ENCODE measurements at regions not wholly inside any gene's neighbourhood (a gene's known extent, or its start where the extent isn't known, plus 50 kb on each side); places are given as distances from the start of the nearest gene placed in this dataset.

DNA sequence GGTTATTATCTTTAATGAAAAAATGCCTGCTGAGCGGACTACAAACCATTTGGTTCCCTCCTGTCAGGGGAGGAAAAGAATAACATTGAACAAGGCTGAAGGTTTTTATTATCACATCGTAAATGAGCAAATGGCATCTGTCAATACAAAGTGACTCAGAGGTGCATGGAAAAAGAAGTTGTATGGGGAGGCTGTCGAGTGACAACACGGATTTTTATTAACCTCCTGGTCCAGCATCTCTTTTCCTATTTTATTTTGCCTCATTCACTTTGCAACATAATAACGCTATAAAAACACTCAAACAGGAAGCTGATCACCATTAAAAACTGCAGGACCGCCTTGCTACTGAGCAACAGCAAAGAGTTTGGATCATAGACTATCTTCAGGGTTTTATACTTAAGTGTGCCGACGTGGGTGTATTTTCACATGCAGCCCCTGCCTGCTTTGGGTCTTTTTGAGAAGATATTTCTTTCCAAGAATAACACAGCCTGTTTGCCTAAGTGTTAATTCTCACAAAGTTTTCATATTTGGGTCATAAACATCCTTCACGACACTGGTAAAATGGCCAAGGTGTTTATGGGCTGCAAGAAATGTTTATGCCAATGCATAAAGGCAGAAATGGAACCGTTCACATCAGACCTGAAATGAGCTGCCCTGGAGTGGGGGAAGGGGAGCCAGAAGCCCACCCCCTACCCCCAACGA, 132.1 kb upstream of the SALL4 start:
- no peak for TF ChIP-seq CTCF (IDR thresholded peaks at IDR 0.05)
- no peak for TF ChIP-seq POLR2AphosphoS5 (IDR thresholded peaks at IDR 0.05)
- no peak for TF ChIP-seq POLR2A (IDR thresholded peaks at IDR 0.05)
